ENCODE measurements at regions not wholly inside any gene's neighbourhood (a gene's known extent, or its start where the extent isn't known, plus 50 kb on each side); places are given as distances from the start of the nearest gene placed in this dataset.

DNA sequence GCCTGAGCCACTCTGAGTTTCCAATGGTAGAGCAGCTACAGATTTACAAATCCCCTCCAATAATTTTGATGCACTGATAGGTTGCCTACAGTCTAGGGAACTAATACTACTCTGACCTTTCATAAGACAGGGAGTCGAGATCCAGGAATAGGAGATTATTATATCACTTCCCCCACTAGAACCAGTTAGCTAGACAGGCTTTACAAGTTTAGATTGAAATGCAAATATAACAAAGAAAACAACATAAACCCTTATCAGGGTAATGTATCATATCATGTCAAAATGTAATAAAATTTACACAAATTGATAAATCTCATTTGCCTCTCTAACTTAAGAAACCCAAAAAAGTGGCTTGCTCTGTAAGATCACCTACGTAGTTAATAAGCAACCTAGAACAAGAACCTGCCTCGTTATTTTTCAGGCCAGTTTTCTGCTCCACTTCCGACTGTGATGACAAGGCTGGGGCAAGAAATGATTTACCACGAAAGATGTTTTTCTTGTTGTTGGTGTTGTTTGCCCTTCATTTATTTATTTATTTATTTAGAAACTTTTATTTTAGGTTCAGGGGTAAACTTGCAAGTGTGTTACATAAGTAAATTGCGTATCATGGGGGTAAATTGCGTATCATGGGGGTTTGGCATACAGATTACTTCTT lies 504.2 kb upstream of the ID4 start:
- TF ChIP-seq, protein P1, sequence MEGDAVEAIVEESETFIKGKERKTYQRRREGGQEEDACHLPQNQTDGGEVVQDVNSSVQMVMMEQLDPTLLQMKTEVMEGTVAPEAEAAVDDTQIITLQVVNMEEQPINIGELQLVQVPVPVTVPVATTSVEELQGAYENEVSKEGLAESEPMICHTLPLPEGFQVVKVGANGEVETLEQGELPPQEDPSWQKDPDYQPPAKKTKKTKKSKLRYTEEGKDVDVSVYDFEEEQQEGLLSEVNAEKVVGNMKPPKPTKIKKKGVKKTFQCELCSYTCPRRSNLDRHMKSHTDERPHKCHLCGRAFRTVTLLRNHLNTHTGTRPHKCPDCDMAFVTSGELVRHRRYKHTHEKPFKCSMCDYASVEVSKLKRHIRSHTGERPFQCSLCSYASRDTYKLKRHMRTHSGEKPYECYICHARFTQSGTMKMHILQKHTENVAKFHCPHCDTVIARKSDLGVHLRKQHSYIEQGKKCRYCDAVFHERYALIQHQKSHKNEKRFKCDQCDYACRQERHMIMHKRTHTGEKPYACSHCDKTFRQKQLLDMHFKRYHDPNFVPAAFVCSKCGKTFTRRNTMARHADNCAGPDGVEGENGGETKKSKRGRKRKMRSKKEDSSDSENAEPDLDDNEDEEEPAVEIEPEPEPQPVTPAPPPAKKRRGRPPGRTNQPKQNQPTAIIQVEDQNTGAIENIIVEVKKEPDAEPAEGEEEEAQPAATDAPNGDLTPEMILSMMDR (IDR thresholded peaks at IDR 0.05 in 2 of 3, conservative IDR thresholded peaks at IDR 0.05 in 1 of 3; ENCODE audit: borderline replicate concordance in 1 of 3, insufficient read depth in 1 of 3, low read depth in 2 of 3, low read length in 2 of 3), result no peak
- TF ChIP-seq RAD21 (IDR thresholded peaks at IDR 0.05; ENCODE audit: low read depth), result no peak
- no peak for TF ChIP-seq CEBPB (IDR thresholded peaks at IDR 0.05; ENCODE audit: low read depth)
- TF ChIP-seq REST (IDR thresholded peaks at IDR 0.05; ENCODE audit: low read depth), result no peak
- no peak for TF ChIP-seq JUND (IDR thresholded peaks at IDR 0.05)
- TF ChIP-seq POLR2A (IDR thresholded peaks at IDR 0.05; ENCODE audit: borderline replicate concordance, extremely low read depth, insufficient read depth, insufficient read length), result no peak
- no peak for TF ChIP-seq ZNF274 (IDR thresholded peaks at IDR 0.05; ENCODE audit: low read depth, low read length)
- no peak for TF ChIP-seq POLR2AphosphoS5 (IDR thresholded peaks at IDR 0.05; ENCODE audit: low read depth, low read length)
- TF ChIP-seq, protein P2, sequence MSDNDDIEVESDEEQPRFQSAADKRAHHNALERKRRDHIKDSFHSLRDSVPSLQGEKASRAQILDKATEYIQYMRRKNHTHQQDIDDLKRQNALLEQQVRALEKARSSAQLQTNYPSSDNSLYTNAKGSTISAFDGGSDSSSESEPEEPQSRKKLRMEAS (IDR thresholded peaks at IDR 0.05), result no peak
